NCI-H510A (cell line): ENCODE measurements at regions not wholly inside any gene's neighbourhood (a gene's known extent, or its start where the extent isn't known, plus 50 kb on each side); places are given as distances from the start of the nearest gene placed in this dataset.

Experiments
- DNase-seq: peaks from one replicate; lab custom pipeline; 2025; lab: John Stamatoyannopoulos, UW

DNA sequence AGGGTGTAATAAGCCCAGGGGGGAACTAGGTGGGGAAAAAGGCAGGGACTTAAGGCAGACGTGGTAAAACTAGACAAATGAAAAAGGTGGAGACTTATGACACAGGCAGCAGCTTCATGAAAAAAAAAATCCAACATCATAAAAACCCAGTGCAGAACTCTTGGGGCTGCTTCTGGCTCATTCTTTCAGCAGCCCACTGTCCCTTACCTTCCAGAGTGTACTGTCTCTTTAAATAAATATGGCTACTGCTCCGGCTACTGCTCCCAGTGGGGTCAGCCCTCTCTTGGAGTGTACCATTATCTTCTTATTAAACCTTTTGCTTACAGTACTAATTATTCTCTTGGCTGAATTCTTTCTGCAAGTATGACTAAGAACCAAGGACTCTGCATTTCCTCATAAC is 699.5 kb downstream of the DSC3 start:
- DNase-seq: no peak

DNA sequence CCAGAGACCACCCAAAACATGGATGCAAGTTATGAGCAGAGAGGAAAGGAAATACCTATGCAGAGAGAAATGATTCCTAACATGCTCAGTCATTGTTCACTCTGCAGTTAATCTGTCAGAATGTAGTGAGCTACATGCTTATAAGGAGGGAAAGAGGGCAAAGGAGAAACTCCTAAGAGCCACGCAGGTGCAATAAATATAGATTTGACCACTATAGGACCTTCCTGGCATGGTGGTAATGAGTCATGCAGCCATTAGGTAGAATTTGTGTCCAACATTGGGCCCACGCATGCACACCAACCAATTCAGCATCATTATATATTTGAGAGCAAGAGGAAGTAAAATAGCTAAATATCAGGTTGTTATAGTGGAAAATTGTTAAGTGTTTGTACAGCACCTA is 699.9 kb downstream of the DSC3 start:
- no peak for DNase-seq

DNA sequence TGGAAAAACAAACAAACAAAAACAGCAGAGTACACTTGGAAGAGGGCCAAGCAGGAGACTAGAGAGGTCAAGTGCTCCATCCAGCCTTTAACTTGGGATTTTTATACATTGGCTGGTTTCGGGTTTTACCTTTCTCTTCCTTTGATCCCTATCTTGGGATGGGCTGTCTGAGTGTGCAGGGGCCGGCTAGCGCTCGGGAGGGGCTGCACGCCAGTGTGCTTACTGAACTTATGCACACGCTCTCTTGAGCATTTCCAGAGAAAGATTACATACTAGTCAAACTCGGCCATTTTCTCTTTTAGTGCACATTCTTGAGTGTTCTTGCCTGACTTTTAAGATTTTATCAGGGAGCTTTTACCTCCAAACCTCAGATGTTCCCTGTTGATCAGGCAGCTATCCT is 707.8 kb downstream of the DSC3 start:
- DNase-seq: no peak

DNA sequence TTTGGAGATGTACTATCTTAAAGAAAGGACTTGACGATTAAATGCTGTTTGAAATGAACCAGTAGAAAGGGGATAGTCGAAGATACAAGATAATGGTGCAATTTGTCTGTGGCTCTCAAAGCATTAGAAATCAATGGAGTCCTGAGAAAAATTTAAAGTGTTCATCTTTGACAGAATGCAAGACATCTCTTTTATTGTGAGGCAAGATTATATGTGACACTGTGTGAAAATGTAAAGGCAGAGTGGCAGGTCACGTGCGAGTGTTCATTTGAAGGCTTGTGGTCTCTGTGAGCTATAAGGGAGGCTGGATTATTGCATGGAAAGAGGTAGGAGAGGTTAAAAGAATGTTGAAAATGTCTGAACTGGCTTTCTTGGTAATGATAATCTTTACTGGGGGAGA is 709.2 kb downstream of the DSC3 start:
- no peak for DNase-seq

DNA sequence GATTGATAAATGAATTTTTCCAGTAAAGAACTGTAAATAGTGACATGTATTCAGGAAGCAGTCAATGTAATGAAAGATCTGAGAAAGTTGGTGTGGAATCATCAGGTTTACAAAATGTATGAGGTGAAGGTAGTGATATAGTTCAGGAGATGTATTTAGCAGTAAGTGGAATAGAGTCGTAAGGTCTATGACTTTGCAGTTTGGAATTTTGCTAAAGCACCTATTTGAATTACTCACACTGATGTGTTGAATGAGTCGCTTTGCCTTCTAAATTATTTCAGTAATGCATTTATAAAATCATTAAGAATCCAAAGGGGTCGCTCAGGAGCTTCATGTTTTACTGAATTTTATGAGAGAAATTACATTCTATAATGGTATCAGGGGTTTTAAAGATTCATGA is 713.7 kb downstream of the DSC3 start:
- DNase-seq: no peak

DNA sequence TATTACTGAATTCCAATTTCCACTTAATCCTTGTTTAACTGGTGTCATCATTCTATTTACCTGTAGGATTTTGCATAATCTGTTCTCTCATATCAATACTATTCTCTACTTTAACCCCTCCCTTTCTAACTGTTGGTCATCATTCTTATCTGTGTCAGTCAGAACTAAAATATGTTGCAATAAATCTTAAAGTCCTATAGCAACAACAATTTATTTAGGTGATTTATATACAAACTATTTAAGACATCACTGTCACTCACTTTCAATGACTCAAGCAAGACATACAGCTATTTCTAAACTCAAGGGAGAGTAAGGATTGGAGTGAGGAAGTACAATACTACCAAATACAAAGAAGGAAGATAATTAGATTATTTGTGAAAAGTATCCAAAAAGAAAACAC is 740.4 kb downstream of the DSC3 start:
- DNase-seq: no peak

DNA sequence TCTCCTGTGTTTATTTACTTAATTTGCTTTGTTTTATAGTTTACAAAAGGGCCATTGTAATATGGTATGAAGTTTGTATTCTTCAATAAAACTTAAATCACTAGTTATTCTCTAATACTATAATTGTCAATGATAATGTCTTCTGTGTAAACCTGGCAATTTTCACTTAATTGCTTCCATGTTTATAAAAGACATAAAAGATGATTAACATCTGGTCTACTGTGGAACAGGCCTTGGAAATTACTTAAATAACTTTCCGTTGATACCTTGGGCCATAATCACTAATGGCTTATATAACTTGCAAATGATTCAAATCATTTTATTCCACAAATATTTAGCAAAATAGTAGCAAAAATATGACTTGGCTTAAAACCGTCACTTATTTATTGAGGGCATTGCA is 743.8 kb downstream of the DSC3 start:
- DNase-seq: no peak

DNA sequence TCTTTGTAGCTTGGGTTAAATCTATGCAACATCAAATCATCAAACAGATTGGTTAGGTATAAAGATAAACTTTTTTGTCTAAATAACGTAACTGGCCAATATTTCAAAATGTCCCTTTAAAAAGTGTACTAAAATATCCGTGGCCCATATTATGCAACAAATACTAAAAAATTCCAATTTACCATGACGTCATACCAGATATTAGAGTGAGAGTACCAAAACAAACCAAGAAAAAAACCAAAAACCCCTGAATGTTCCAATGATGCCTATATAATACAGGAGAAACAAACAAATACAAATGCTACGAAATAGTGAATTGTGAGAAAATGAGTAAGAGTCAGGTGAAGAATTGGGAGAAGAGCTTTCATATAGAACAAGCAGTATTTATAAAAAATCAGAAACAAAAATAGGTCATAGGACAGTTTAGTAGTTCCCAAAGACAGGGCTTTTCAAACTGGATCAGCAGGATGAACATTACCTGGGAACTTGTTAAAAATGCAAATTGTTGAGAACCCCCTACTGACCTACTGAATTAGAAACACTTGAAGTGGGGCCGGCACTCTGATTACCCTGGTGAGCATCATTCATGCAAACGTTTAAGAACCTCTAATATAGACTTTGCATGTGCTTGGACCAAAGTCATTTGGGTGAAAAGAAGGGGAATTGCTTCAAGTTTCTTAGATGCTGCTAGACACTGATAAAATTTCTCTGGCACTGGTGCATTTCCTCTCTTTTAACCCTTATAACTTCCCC is 753.7 kb downstream of the DSC3 start:
- DNase-seq: no peak

DNA sequence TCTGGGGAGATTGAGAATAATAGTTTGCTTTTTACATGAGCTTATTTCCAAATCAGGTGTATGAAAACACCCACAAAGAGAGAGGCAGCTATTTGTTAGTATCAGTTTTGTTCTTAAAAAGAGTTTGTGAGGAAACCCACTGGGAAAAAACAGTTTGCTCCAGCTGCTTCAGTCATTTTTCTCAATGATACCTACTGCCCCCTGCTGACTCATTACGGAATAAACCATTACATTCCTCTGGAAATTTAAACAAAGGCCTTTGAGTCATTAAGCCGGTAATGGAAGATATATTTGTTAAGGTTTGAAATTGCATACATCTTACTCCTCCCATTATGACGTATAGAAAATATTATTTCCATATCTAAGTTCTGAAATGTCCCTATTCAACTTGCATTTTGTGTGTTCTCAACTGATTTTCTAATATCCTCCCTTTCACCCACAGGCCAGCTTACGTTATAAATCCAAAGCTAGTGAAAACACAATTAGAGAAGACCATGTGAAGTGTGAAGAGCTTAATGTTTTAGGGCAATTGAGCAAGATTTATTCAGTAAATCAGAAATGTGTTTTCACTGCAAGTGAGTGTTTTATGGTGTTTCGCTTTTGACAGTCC is 761.6 kb downstream of the DSC3 start:
- peak; percentile 6 for DNase-seq

DNA sequence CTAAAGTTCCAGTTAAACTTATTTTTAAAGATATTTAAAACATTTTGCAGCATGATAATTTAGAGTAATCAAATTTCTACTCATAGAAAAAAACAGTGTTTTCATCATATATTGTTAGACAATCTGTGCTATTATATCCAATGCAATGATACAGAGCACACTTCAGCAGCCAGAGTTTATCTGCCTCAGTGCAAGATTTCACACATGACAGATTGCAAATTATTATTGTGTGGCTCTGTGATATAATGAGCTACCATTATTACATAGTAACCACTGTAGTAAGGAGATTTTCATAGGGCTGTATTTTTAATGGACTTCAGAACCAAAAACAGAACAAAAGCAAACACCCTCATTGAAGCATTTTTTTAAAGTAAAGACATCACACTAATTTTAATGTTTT is 762.4 kb downstream of the DSC3 start:
- no peak for DNase-seq

DNA sequence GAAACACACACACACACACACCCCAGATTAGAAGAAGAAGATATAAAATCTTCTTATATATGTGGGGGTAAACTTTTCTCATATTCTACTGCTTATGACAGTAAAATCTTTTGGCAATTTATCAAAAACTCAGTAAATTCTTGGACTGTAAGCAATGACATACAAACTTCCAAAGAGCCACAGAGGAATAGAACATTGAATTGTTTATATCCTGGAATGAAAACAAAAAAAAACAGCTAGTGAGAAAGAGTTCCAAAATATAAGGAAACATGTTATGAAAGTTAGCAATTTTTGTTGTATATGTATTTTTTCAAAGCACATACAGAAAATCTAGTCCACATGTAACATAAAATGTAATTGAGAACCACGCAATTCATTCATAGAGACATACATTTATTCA is 764.9 kb downstream of the DSC3 start:
- DNase-seq: no peak

DNA sequence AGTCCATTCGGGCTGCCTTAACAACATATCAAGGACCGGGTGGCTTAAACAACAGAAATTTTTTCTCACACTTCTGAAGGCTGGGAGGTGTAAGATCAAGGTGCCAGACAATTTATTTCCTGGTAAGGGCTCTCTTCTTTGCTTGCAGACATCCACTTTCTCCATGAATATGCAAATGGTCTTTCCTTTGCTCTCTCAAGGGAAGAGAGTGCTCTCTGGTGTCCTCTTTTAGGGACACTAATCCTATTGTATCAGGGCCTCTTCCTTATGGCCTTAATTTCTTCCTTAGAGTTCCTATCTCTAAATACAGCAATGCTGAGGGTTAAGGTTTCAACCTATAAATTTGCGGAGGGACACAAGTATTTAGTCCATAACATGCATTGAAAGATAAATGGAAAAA is 770.8 kb downstream of the DSC3 start:
- peak; percentile 9 for DNase-seq

DNA sequence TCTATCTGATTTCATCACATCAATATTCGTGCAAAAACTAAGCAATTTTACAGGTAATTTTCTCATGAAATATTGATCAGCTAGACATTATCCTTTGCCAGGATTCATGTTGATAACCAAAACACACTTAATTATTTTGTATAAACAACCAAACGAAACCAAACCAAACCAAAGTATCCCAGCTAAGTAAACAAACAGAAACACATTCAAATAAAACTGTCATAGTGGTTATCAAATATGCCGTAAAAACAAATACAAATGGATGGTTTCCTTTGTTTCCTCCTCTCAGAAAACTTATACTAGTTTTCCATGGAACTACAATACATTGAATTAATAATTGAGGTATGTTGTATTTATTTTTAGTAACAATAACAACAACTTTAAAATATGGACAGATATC is 777.4 kb downstream of the DSC3 start:
- no peak for DNase-seq

DNA sequence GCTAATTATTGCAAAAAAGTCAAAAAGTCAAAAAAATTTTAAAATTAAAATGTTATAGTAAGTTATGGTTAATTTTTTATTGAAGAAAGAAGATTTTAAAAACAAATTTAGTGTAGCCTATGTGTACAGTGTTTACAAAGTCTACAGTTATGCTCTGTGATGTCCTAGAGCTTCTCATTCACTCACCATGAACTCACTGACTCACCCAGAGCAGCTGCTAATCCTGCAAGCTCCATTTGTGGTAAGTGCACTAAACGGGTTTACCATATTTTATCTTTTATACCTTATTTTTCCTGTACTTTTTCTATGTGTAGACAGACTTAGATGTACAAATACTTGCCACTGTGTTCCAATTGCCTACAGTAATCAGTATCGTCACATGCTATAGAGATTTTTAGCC is 788.2 kb downstream of the DSC3 start:
- DNase-seq: no peak

DNA sequence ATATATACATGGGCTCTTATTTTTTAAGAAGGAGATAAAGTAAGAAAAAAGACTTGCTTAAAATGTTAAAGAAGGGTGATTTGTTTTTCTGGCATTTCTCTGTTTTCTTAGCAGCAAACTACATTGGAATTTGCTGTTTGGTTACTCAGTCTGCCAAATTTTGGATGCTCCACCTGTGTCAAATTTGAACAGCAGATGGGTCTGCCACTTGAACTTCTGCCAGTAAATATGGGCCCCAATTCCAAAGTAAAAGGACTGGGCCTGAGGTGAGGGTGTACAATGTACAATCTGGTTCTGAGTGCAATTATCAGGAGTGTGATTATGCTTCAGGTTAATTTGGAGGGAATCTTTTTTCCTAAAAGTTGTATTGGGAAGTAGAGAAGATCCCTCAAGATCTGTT is 794.5 kb downstream of the DSC3 start:
- no peak for DNase-seq

DNA sequence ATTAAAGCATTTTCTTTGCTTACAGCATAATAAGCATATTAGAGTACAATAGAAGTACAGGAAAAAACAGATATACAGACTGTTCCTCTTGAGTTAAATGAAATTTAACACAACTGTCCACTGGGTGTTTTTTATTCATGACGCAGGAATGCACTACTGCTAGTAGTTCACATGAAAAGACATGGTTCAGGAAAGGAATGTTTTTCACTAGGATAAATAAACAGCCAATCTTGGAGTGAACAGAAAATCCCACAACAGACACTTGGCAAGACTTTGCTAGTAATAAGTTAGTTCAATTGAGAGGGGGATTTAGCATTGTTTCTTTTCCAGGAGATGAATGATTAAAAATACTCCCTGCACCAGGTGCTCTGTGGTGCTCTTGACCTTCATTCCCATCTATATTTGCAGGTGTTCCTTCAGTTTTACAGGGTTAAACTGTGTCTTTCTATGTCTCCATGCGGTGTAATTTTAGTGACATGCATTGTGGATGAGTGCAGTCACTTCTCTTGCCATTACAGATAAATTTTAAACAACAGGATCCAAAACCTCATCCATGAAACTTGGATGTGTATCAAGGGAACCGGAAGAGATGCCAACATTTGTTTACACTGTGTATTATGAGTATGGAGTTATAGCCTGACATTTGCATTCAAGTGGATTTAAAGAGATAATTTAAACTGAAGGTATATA is 796.6 kb downstream of the DSC3 start:
- DNase-seq: no peak

DNA sequence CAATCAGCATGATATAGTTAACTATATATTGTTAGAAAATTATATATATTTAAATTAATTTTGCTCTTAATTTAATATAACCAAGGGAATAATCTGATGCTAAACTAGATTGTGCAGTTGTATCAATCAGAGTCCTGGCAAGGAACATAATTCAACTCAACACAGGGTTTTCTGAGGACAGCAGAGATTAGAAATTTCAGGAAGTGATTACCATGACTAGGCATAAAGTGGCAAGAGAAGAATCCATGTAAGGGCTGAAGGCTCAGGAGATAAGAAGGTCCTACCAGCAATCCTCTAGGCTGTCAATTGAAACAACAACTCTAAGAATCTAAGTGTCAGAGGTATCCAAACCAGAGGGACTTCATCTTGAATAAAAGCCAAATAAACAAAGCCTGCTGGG is 807.8 kb downstream of the DSC3 start:
- DNase-seq: no peak

DNA sequence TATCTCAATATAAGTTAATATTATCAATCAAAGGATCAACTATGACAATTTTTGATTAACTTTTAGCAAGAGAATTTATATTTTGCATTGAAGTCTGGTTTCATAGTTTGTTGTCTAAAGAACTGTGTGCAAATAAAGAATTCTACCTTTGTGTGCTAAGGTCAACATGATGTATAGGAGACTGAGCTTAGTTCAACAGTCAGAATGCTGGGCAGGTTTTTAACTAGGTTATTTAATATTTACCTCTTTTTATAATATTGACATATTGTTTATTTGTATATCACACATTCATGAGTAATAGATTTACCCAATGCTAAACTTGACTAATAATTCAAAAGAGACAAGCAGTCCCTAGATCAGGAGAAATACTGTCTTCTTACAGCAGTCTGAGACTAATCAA is 831.4 kb downstream of the DSC3 start:
- DNase-seq: no peak

DNA sequence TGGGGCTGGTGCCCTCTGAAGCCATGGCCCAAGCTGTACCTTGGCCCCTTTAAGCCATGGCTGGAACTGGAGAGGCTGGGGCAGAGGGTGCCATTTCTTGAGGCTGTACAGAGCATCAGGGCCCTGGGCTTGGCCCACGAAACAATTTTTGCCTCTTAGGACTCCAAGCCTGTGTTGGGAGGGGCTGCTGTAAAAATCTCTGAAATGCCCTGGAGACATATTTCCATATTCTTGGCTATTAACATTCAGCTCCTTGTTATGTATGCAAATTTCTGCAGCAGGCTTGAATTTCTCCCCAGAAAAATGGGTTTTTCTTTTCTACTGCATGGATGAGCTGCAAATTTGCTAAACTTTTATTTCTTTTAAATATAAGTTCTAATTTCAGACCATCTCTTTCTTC is 834.0 kb downstream of the DSC3 start:
- no peak for DNase-seq

DNA sequence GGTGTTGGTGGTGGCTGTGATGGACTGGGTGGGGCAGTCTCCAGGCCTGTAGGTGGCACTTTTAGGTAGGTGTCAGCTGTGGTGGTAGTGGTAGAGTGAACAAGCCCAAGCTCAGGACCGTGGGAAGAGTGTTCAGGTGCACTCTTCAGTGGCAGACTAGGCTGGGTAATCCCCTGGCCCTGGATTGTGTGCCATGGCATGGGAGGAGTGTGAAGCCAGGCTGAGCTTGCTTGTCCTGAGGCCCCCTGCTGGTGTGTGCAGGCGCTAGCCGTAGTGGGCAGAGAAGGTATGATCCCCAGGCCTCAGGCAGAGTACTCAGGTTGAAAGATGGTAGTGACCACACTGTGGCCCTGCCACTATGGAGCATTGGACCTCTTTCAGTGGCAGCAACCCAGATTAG is 850.3 kb downstream of the DSC3 start:
- DNase-seq: no peak

DNA sequence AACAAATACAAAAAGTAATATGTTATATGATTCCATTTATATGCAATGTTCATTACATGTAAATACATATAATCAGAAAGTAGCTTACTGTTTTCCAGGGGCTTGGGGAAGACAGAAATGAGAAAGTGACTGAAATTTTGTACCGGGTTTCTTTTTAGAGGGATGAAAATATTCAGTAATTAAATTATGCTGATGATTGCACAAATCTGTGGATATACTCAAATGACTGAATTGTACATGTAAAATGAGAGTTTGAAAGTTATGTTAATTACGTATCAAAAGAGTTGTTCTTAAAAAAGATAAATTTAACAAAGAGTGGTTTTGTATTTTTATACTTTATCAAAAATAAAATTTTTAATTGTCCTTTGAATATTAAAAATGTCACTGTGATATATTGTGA is 856.3 kb downstream of the DSC3 start:
- DNase-seq: no peak

DNA sequence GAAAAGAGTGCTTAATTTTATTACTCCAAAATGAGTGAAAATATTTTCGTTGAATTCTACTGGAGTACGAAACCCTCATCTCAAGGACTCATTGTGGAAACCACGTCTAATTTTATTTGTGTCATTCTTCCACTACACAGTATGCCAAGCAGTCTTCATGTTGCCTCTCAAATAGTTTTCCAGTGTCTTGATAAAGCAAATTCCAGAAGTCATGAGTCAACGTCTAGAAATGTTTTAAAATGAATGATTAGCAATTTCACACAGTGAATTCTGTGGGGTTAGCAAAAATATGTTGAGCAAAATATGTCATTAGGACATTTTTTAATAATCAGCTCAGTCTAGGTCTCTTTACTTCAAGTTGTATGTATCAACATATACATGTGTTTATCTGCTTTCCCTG is 865.5 kb downstream of the DSC3 start:
- no peak for DNase-seq

DNA sequence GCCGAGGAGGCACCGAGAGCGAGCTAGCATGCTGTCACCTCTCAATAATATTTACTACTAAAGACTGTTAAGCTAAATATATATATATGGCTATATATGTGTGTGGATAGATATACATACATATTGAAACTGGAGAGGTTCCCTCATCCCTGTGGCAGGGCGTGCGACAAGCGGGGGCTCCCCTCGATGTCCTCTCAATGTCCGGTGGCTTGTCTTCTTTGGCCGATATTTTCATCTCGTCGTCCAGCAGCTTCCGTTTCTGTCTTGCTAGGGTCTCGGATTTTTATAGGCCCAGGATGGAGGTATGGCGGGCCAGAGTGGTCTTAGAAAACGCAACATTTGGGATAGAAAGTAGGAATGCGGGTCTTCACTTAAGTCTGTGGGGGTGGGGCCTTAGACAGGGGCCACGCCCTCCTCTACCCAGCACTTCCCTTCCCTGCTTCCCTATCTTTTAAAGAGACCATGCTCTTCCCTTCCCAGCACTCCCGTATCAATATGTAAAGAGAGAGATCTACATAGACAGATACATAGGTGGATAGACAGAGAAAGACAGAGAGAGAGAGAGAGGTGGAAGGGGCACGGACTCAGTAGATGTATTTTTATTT is 866.8 kb downstream of the DSC3 start:
- peak; percentile 79 for DNase-seq
